ENCODE measurements at regions not wholly inside any gene's neighbourhood (a gene's known extent, or its start where the extent isn't known, plus 50 kb on each side); places are given as distances from the start of the nearest gene placed in this dataset.
"Not testable (repeated sequence)": the region's sequence is repeated elsewhere in the genome, so short reads cannot be mapped to it uniquely, and the experiment has no call there.

GRCh38 chr5:118506217-118506852 lies 482.0 kb downstream of the DTWD2 start:
- no peak for DNase-seq (ENCODE audit: low read depth in 4 of 4, low spot score in 3 of 4)

GRCh38 chr5:118502232-118502631 lies 486.1 kb downstream of the DTWD2 start:
- DNase-seq (ENCODE audit: low read depth in 4 of 4, low spot score in 3 of 4), result not testable (repeated sequence)

- DNase-seq (ENCODE audit: low read depth in 4 of 4, low spot score in 3 of 4), result no peak
Observed at GRCh38 chr5:118491351-118491750, 497.0 kb downstream of the DTWD2 start.

- no peak for DNase-seq (ENCODE audit: low read depth in 4 of 4, low spot score in 3 of 4)
Observed at GRCh38 chr5:118486647-118487225, 501.6 kb downstream of the DTWD2 start.

- DNase-seq (ENCODE audit: low read depth in 4 of 4, low spot score in 3 of 4), result no peak
Observed at GRCh38 chr5:118479285-118479684, 509.1 kb downstream of the DTWD2 start.

GRCh38 chr5:118478852-118479251 lies 509.5 kb downstream of the DTWD2 start:
- no peak for DNase-seq (ENCODE audit: low read depth in 4 of 4, low spot score in 3 of 4)

GRCh38 chr5:118468085-118468484 lies 520.3 kb downstream of the DTWD2 start:
- no peak for DNase-seq (ENCODE audit: low read depth in 4 of 4, low spot score in 3 of 4)

GRCh38 chr5:118467103-118467502 lies 521.2 kb downstream of the DTWD2 start:
- no peak for DNase-seq (ENCODE audit: low read depth in 4 of 4, low spot score in 3 of 4)

- DNase-seq (ENCODE audit: low read depth in 4 of 4, low spot score in 3 of 4), result no peak
Observed at GRCh38 chr5:118466418-118466817, 521.9 kb downstream of the DTWD2 start.

- DNase-seq (ENCODE audit: low read depth in 4 of 4, low spot score in 3 of 4), result not testable (repeated sequence)
Observed at GRCh38 chr5:118462276-118462675, 526.1 kb downstream of the DTWD2 start.

GRCh38 chr5:118461436-118461835 lies 526.9 kb downstream of the DTWD2 start:
- no peak for DNase-seq (ENCODE audit: low read depth in 4 of 4, low spot score in 3 of 4)

- DNase-seq (ENCODE audit: low read depth in 4 of 4, low spot score in 3 of 4), result no peak
Observed at GRCh38 chr5:118459490-118459889, 528.9 kb downstream of the DTWD2 start.

- no peak for DNase-seq (ENCODE audit: low read depth in 4 of 4, low spot score in 3 of 4)
Observed at GRCh38 chr5:118456085-118456484, 532.3 kb downstream of the DTWD2 start.

GRCh38 chr5:118451697-118452247 lies 536.6 kb downstream of the DTWD2 start:
- no peak for DNase-seq (ENCODE audit: low read depth in 4 of 4, low spot score in 3 of 4)

GRCh38 chr5:118450554-118451332 lies 537.6 kb downstream of the DTWD2 start:
- no peak for DNase-seq (ENCODE audit: low read depth in 4 of 4, low spot score in 3 of 4)

GRCh38 chr5:118447350-118447749 lies 541.0 kb downstream of the DTWD2 start:
- no peak for DNase-seq (ENCODE audit: low read depth in 4 of 4, low spot score in 3 of 4)

- DNase-seq (ENCODE audit: low read depth in 4 of 4, low spot score in 3 of 4), result no peak
Observed at GRCh38 chr5:118441956-118442355, 546.4 kb downstream of the DTWD2 start.

GRCh38 chr5:118441034-118441433 lies 547.3 kb downstream of the DTWD2 start:
- no peak for DNase-seq (ENCODE audit: low read depth in 4 of 4, low spot score in 3 of 4)

- no peak for DNase-seq (ENCODE audit: low read depth in 4 of 4, low spot score in 3 of 4)
Observed at GRCh38 chr5:118440496-118440895, 547.9 kb downstream of the DTWD2 start.

GRCh38 chr5:118439831-118440230 lies 548.5 kb downstream of the DTWD2 start:
- no peak for DNase-seq (ENCODE audit: low read depth in 4 of 4, low spot score in 3 of 4)

- no peak for DNase-seq (ENCODE audit: low read depth in 4 of 4, low spot score in 3 of 4)
Observed at GRCh38 chr5:118435131-118435530, 553.2 kb downstream of the DTWD2 start.

GRCh38 chr5:118434522-118434921 lies 553.8 kb downstream of the DTWD2 start:
- DNase-seq (ENCODE audit: low read depth in 4 of 4, low spot score in 3 of 4), result no peak

Data from left renal pelvis (tissue), 4 donors.